ENCODE measurements at regions not wholly inside any gene's neighbourhood (a gene's known extent, or its start where the extent isn't known, plus 50 kb on each side); places are given as distances from the start of the nearest gene placed in this dataset.

DNA sequence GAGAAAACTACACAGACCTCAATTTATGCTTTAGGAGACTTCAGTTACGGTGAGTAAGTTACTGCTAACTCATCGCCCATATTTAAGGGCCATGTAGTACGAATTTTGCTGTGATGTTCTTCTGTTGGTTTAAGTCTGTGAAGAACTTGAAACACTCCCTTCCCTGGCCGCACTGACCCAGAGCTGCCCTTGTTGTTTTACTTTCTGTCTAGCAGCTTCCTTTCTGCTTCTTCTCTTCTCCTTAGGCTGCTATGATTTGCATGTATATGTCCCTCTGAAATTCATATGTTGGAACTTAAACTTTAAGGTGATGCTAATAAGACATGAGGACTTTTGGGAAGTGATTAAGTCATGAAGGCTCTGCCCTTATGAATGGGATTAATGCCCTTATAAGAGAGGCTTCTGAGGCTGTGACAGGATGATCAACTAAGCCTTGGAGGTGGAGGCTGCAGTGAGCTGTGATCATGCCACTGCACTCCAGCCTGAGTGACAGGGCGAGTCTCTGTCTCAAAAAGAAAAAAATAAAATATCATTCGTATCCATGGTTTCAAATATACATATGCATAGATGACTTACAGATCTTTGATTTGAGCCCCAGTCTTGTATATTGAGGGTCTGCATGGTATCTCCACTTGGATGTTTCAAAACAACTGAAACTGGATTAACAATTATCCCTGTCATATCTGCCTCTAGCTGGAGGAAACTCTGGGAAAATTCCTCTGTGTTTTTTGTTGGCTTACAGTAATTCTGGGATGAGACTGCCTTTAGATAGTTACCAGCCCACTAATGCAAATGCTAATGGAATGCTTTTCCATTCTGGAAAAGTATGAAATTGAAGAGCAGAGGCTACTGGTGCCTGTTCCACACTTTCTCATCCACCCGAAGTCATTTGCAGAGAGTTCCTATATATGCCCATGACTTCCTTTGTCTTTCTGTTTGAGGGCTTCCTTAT is 263.4 kb upstream of the ACTBL2 start:
- TF ChIP-seq POLR2A (IDR thresholded peaks at IDR 0.05): no peak
- TF ChIP-seq, protein P1, sequence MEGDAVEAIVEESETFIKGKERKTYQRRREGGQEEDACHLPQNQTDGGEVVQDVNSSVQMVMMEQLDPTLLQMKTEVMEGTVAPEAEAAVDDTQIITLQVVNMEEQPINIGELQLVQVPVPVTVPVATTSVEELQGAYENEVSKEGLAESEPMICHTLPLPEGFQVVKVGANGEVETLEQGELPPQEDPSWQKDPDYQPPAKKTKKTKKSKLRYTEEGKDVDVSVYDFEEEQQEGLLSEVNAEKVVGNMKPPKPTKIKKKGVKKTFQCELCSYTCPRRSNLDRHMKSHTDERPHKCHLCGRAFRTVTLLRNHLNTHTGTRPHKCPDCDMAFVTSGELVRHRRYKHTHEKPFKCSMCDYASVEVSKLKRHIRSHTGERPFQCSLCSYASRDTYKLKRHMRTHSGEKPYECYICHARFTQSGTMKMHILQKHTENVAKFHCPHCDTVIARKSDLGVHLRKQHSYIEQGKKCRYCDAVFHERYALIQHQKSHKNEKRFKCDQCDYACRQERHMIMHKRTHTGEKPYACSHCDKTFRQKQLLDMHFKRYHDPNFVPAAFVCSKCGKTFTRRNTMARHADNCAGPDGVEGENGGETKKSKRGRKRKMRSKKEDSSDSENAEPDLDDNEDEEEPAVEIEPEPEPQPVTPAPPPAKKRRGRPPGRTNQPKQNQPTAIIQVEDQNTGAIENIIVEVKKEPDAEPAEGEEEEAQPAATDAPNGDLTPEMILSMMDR (IDR thresholded peaks at IDR 0.05 in 4 of 5, conservative IDR thresholded peaks at IDR 0.05 in 1 of 5): no peak
